ENCODE measurements at regions not wholly inside any gene's neighbourhood (a gene's known extent, or its start where the extent isn't known, plus 50 kb on each side); places are given as distances from the start of the nearest gene placed in this dataset.
"Not testable (repeated sequence)": the region's sequence is repeated elsewhere in the genome, so short reads cannot be mapped to it uniquely, and the experiment has no call there.

- not testable (repeated sequence) for TF ChIP-seq CTCF, POLR2A (IDR thresholded peaks at IDR 0.05)
Observed at GRCh38 chr2:55799624-55800023, 106.0 kb upstream of the PNPT1 start.

Data from breast epithelium (tissue), 3 donors.